Esophagus muscularis mucosa (tissue), 4 donors: ENCODE measurements at regions not wholly inside any gene's neighbourhood (a gene's known extent, or its start where the extent isn't known, plus 50 kb on each side); places are given as distances from the start of the nearest gene placed in this dataset.
A peak's percentile ranks its signal among the peaks of the same experiment; 100 is the strongest.

ENCODE experiments used
- DNase-seq: peaks from one replicate; pipeline ENCODE4 v3.0.0-alpha.2; 2017; ENCODE audit errors: extremely low spot score
- H3K27ac ChIP-seq, 4 donors: fragments of 200-600 bp; sonication (generic); replicated peaks in 1 of 4; 1 replicate in 3 of 4; 2 replicates in 1 of 4; pipeline ENCODE4 v1.5.1; 2016 to 2019; ENCODE audit warnings: mild to moderate bottlenecking in 1 of 4
- H3K27me3 ChIP-seq, 4 donors: fragments of 200-600 bp; sonication (generic); one replicate each; pipeline versions ENCODE4 v1.5.1 to v1.6.0; 2016 to 2019
- H3K36me3 ChIP-seq, 4 donors: fragments of 200-600 bp; sonication (generic); one replicate each; pipeline ENCODE4 v1.5.1; 2016 to 2019
- H3K4me1 ChIP-seq, 4 donors: fragments of 200-600 bp; sonication (generic); one replicate each; pipeline ENCODE4 v1.5.1; 2016 to 2019
- H3K4me3 ChIP-seq, 4 donors: fragments of 200-600 bp; sonication (generic); 1 replicate in 2 of 4; 2 replicates in 2 of 4; pipeline ENCODE4 v1.5.1; 2016 to 2019; ENCODE audit warnings: mild to moderate bottlenecking in 4 of 4, moderate library complexity in 1 of 4
- H3K9me3 ChIP-seq, 4 donors: fragments of 200-600 bp; sonication (generic); 1 replicate in 3 of 4; 2 replicates in 1 of 4; pipeline ENCODE4 v1.5.1; 2016 to 2019
- EP300 ChIP-seq: sonication (generic); formaldehyde crosslinking; IDR thresholded peaks from one replicate; pipeline ENCODE4 v1.6.1; 2017; ENCODE audit warnings: antibody characterized with exemption
- POLR2A ChIP-seq: fragments of 450-650 bp; IDR thresholded peaks from one replicate; pipeline ENCODE4 v1.6.1; 2017; ENCODE audit warnings: antibody characterized with exemption, moderate library complexity, mild to moderate bottlenecking, low read depth
- POLR2AphosphoS5 ChIP-seq, 2 donors: sonication (generic); formaldehyde crosslinking; IDR thresholded peaks; one replicate each; pipeline ENCODE4 v1.6.1; 2017; ENCODE audit warnings: antibody characterized with exemption in 2 of 2
- WGBS: methylation state at CpG from one replicate; pipeline ENCODE4 v1.1.5; 2018; 5-methylcytosine and 5-hydroxymethylcytosine counted together
- intact Hi-C: fragments of 100-400 bp; cut with DNase I; formaldehyde crosslinking; loops from one replicate; pipeline ENCODE4 v1.15.1; 2023
- TF ChIP-seq, protein P1 (sequence below), 3 experiments: fragments of 200-600 bp in 2 of 3; fragments of 450-650 bp in 1 of 3; sonication (generic) in 2 of 3; IDR thresholded peaks; one replicate each; pipeline ENCODE4 v1.5.1; 2017 to 2019; ENCODE audit warnings: antibody characterized with exemption in 3 of 3, mild to moderate bottlenecking in 2 of 3, moderate library complexity in 1 of 3

DNA sequence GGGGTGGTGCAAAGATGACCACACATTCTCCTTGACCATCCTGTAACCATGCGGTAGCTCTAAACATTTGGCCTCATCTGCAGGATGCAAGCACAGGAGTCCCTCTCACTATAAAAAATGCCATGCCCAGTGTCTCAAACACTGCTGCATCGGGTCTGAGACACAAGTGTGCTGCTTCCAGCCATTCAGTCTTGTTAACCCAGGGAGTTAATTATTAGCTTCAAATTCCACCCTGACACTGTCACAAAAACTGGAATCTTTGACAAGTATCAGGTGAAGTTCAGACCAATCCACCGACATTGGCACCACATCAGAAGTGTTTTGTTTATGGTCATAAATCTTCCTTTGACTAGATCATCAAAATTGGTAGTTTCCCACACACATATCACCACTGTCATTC is 119.1 kb upstream of the RASEF start:
- Histone ChIP-seq H3K4me1 (no peaks in the 10 kb centered on the region), H3K36me3 (no peaks in the 10 kb centered on the region), H3K4me3 (no peak overlapping the region), H3K27me3 (peaks cover 0 to 9% (median 0%) of the 10 kb centered on the region in 4 donors), H3K27ac (no peak overlapping the region), H3K9me3 (no peaks in the 10 kb centered on the region)
- WGBS = 84% methylated on average over 3 of the region's 3 CpGs
- no peak for TF ChIP-seq POLR2AphosphoS5 (IDR thresholded peaks at IDR 0.05)
- TF ChIP-seq EP300 = no peak
- TF ChIP-seq, protein P1, sequence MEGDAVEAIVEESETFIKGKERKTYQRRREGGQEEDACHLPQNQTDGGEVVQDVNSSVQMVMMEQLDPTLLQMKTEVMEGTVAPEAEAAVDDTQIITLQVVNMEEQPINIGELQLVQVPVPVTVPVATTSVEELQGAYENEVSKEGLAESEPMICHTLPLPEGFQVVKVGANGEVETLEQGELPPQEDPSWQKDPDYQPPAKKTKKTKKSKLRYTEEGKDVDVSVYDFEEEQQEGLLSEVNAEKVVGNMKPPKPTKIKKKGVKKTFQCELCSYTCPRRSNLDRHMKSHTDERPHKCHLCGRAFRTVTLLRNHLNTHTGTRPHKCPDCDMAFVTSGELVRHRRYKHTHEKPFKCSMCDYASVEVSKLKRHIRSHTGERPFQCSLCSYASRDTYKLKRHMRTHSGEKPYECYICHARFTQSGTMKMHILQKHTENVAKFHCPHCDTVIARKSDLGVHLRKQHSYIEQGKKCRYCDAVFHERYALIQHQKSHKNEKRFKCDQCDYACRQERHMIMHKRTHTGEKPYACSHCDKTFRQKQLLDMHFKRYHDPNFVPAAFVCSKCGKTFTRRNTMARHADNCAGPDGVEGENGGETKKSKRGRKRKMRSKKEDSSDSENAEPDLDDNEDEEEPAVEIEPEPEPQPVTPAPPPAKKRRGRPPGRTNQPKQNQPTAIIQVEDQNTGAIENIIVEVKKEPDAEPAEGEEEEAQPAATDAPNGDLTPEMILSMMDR (IDR thresholded peaks at IDR 0.05) = no peak
- DNase-seq = no peak
- intact Hi-C loops = no loop called here

DNA sequence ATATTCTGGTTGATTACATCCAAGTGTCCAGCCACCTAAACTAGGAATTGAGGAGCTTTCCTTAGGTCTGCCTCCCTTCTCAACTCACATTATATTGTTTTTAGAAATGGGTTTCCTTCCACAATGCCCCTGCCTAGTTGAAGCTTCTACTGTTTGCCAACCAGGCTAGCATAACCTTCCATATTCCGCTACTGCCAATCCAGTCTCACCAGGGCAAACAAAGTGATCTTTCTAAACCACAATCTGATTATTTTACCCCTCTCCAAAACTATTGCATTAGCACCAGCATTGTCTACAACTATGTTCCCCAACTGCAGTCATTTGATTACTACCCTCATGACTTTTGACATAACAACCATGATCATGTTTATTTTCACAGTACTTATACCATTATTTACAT is 115.8 kb upstream of the RASEF start:
- Histone ChIP-seq H3K9me3 (peaks cover 0 to 11% (median 3%) of the 10 kb centered on the region in 4 donors), H3K4me3 (no peak overlapping the region), H3K4me1 (no peaks in the 10 kb centered on the region), H3K27me3 (peaks cover 0 to under 1% (median 0%) of the 10 kb centered on the region in 4 donors), H3K36me3 (no peaks in the 10 kb centered on the region), H3K27ac (no peak overlapping the region)
- DNase-seq = no peak
- no peak for TF ChIP-seq POLR2A
- TF ChIP-seq POLR2AphosphoS5 (IDR thresholded peaks at IDR 0.05) = no peak
- TF ChIP-seq EP300 = no peak
- TF ChIP-seq, protein P1 (IDR thresholded peaks at IDR 0.05) = no peak
- intact Hi-C loops = no loop called here
- WGBS = 91% methylated on average over 1 of the region's 1 CpG

DNA sequence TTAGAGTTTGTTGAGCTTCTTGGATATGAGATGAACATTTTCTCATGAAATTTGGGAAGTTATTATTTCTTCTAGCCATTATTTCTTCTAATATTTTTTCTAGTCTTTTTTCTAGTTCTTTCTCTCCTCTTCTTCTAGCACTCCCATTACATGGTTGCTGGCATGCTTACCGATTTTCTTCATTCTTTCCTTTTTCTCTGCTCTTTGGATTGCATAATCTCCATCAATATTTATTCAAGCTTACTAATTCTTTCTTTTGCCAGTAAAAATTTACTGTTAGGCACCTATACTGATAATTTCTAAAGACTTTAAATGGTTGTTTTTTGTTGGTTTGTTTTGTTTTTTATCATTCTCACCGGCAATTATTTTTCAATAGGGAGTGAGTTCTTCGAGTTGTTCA is 114.8 kb upstream of the RASEF start:
- Histone ChIP-seq H3K4me1 (no peaks in the 10 kb centered on the region), H3K4me3 (no peak overlapping the region), H3K36me3 (no peaks in the 10 kb centered on the region), H3K9me3 (peaks cover 0 to 16% (median 3%) of the 10 kb centered on the region in 4 donors), H3K27me3 (no peaks in the 10 kb centered on the region), H3K27ac (no peak overlapping the region)
- TF ChIP-seq, protein P1 (IDR thresholded peaks at IDR 0.05) = no peak
- TF ChIP-seq POLR2AphosphoS5 (IDR thresholded peaks at IDR 0.05) (no peak), POLR2A (no peak), EP300 (no peak)
- no peak for DNase-seq
- WGBS = 90% methylated on average over 3 of the region's 3 CpGs
- intact Hi-C loops = no loop called here

DNA sequence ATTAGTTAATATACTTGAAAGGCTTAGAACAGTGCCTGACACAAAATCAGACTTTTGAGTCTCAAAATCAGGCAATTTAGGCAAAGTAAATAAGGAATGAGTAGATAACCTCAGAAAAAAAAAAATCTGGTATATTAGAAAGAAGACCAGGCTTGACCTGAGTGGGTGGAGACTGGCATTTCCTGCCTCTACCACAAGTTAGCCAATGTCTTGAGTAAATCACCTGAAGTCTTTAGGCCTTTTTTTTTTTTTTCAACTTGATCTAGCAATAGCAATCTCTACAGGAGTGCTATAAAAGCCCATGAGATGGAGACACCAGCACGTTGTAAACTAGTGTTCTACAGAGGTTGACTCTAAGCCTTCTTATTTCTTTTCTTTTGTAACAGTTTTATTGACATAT is 104.2 kb upstream of the RASEF start:
- TF ChIP-seq, protein P1 (IDR thresholded peaks at IDR 0.05) = no peak
- TF ChIP-seq POLR2AphosphoS5 (IDR thresholded peaks at IDR 0.05) = no peak
- TF ChIP-seq EP300 = no peak
- TF ChIP-seq POLR2A = no peak
- intact Hi-C loops = no loop called here
- 64% methylated on average over 1 of the region's 1 CpG for WGBS
- DNase-seq = no peak
- no peaks in the 10 kb centered on the region for H3K36me3 ChIP-seq
- no peak overlapping the region for H3K4me3 ChIP-seq
- no peaks in the 10 kb centered on the region for H3K4me1 ChIP-seq
- H3K27ac ChIP-seq = no peak overlapping the region
- no peaks in the 10 kb centered on the region for H3K27me3 ChIP-seq
- peaks cover 0 to 5% (median 2%) of the 10 kb centered on the region in 4 donors for H3K9me3 ChIP-seq

DNA sequence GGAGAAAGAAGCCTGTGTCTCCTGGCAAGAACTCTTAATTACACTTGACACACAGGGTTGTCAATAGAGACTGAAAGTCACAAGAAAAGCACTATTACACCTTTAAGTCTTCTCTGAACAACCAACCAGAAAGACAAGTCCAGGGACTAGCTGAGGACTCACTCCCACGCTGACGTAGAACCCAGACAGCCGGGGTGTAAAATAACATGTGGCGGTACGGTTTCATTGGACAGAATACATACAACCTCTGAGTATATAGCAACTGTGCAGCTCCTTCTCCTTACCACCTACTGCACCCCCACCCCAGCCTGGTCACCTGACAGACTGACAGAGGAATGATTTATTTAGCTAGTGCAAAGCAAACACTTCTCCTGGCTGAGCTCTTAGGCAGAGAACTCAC is 103.4 kb upstream of the RASEF start:
- Histone ChIP-seq H3K4me1 (no peaks in the 10 kb centered on the region), H3K27ac (no peak overlapping the region), H3K36me3 (no peaks in the 10 kb centered on the region), H3K9me3 (peaks cover 0 to 5% (median 2%) of the 10 kb centered on the region in 4 donors), H3K4me3 (no peak overlapping the region), H3K27me3 (no peaks in the 10 kb centered on the region)
- peak; percentile 81 for DNase-seq
- TF ChIP-seq, protein P1 (IDR thresholded peaks at IDR 0.05) = no peak
- TF ChIP-seq EP300 (no peak), POLR2A (no peak), POLR2AphosphoS5 (IDR thresholded peaks at IDR 0.05) (no peak)
- WGBS = 90% methylated on average over 4 of the region's 5 CpGs
- intact Hi-C loops = no loop called here
